Natural killer cell (primary cell): ENCODE measurements at regions not wholly inside any gene's neighbourhood (a gene's known extent, or its start where the extent isn't known, plus 50 kb on each side); places are given as distances from the start of the nearest gene placed in this dataset.

Experiments
- ATAC-seq, 3 donors: fragments of 150-1000 bp in 2 of 3; fragments of 200-7000 bp in 1 of 3; cut with Tn5 transposase; 1 replicate in 1 of 3; 2 replicates in 2 of 3; pipeline ENCODE4 v1.10.0; 2021; ENCODE audit warnings: mild to moderate bottlenecking in 2 of 3, moderate library complexity in 2 of 3
- DNase-seq, 2 donors: peaks; one replicate each; pipeline versions ENCODE4 v3.0.0 to v3.0.0-alpha.2; 2013 to 2021; ENCODE audit warnings: mixed read lengths in 1 of 2
- H3K27ac ChIP-seq: one replicate; pipeline ENCODE4 v1.5.1; 2013; ENCODE audit warnings: mild to moderate bottlenecking, low read length
- H3K27me3 ChIP-seq: one replicate; pipeline ENCODE4 v1.6.1; 2013; ENCODE audit warnings: low read length; ENCODE audit not compliant: control insufficient read depth, insufficient read depth
- H3K36me3 ChIP-seq: one replicate; pipeline ENCODE4 v1.6.1; 2013; ENCODE audit warnings: low read length; ENCODE audit not compliant: control insufficient read depth, insufficient read depth
- H3K4me1 ChIP-seq: one replicate; pipeline ENCODE4 v1.6.1; 2013; ENCODE audit warnings: low read length; ENCODE audit not compliant: control insufficient read depth, insufficient read depth
- H3K4me3 ChIP-seq: one replicate; pipeline ENCODE4 v1.5.1; 2013; ENCODE audit warnings: low read length
- H3K9me3 ChIP-seq: one replicate; pipeline ENCODE4 v1.6.1; 2013; ENCODE audit warnings: low read length; ENCODE audit not compliant: control insufficient read depth, insufficient read depth
- H3K27ac Mint-ChIP-seq, 2 donors: one replicate each; pipeline ENCODE4 v1.8.0; 2022; ENCODE audit warnings: mild to moderate bottlenecking in 2 of 2, mixed read lengths in 2 of 2, moderate library complexity in 1 of 2
- H3K27me3 Mint-ChIP-seq, 2 donors: one replicate each; pipeline ENCODE4 v1.8.0; 2022; ENCODE audit warnings: low read depth in 2 of 2, mixed read lengths in 2 of 2
- H3K36me3 Mint-ChIP-seq: one replicate; pipeline ENCODE4 v1.8.0; 2022; ENCODE audit warnings: mixed read lengths
- H3K4me1 Mint-ChIP-seq, 2 donors: one replicate each; pipeline ENCODE4 v1.8.0; 2022; ENCODE audit warnings: mixed read lengths in 2 of 2
- H3K4me3 Mint-ChIP-seq: one replicate; pipeline ENCODE4 v1.8.0; 2022; ENCODE audit warnings: mild to moderate bottlenecking, moderate library complexity, mixed read lengths
- H3K9me3 Mint-ChIP-seq, 2 donors: one replicate each; pipeline ENCODE4 v1.8.0; 2022; ENCODE audit warnings: mixed read lengths in 2 of 2
- CTCF ChIP-seq: fragments of 200-600 bp; IDR thresholded peaks from one replicate; pipeline ENCODE4 v1.8.0; 2022; ENCODE audit warnings: antibody characterized with exemption
- WGBS: methylation state at CpG from one replicate; pipeline ENCODE4 v1.1.7; 2013; ENCODE audit warnings: missing lambda C conversion rate; ENCODE audit not compliant: insufficient coverage; 5-methylcytosine and 5-hydroxymethylcytosine counted together
- intact Hi-C: fragments of 100-400 bp; cut with micrococcal nuclease; formaldehyde crosslinking; loops from one replicate; pipeline ENCODE4 v1.14.2; 2022

DNA sequence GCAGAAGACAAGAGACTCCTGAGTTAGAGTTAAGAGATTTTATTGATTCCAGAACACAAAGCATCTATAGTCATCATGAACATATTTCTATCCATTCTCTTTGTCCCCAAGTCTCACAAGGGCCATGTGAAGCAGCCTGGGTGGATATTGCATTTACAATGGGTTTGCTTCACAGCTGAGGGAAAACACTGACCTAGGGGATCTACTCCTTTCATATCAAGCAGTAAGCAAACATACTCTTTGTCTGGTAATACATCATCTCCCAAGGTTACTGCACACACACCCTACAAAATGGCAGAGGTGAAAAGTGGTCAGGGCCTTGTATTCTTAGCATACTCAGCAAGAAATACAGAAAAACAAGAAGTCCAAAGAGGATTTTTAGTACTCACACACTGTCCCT is 267.7 kb upstream of the BCHE start:
- no peak overlapping the region for H3K4me3 ChIP-seq
- no peaks in the 10 kb centered on the region for H3K27me3 Mint-ChIP-seq
- DNase-seq (no peak), ATAC-seq (no peak)
- no peak overlapping the region for H3K4me3 Mint-ChIP-seq
- H3K27me3 ChIP-seq, result no peaks in the 10 kb centered on the region
- intact Hi-C loops, result no loop called here
- no peaks in the 10 kb centered on the region for H3K4me1 Mint-ChIP-seq
- no peaks in the 10 kb centered on the region for H3K4me1 ChIP-seq
- no peaks in the 10 kb centered on the region for H3K9me3 ChIP-seq
- H3K27ac Mint-ChIP-seq, result no peak overlapping the region
- TF ChIP-seq CTCF, result no peak
- no peaks in the 10 kb centered on the region for H3K36me3 ChIP-seq
- H3K36me3 Mint-ChIP-seq, result no peaks in the 10 kb centered on the region
- H3K27ac ChIP-seq, result no peak overlapping the region
- H3K9me3 Mint-ChIP-seq, result peaks cover 4 to 14% of the 10 kb centered on the region in 2 donors

- Mint-ChIP-seq H3K27ac (no peak overlapping the region), H3K36me3 (peaks cover 7% of the 10 kb centered on the region), H3K4me3 (no peak overlapping the region), H3K9me3 (peaks cover 9 to 23% of the 10 kb centered on the region in 2 donors), H3K27me3 (no peaks in the 10 kb centered on the region), H3K4me1 (no peaks in the 10 kb centered on the region)
- Histone ChIP-seq H3K27me3 (no peaks in the 10 kb centered on the region), H3K36me3 (no peaks in the 10 kb centered on the region), H3K4me1 (no peaks in the 10 kb centered on the region), H3K9me3 (no peaks in the 10 kb centered on the region), H3K27ac (no peak overlapping the region), H3K4me3 (no peak overlapping the region)
- DNase-seq (no peak), ATAC-seq (no peak)
- intact Hi-C loops, result no loop called here
- 100% methylated on average over 1 of the region's 1 CpG for WGBS
- no peak for TF ChIP-seq CTCF
Observed at GRCh38 chr3:166100730-166101129, 263.5 kb upstream of the BCHE start.

DNA sequence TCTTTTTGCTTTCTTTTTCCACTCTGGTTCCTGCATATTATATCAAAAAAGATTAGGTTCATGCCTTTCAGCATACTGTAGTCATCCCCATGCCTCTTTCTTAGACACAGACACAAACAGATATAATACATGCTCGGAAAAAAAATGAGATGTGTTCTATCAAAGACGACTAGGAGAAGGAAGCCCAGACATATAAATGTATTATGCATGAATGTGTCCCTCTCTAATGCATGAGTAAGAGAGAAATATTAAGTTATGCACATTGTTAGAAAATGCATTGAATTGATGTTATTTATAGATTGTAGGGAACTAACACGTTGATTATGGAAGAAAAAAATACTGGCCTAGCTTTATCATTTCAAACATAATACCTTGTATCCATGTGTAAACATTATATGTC is 252.4 kb upstream of the BCHE start:
- no peak overlapping the region for H3K4me3 Mint-ChIP-seq
- peaks cover 10% of the 10 kb centered on the region for H3K36me3 Mint-ChIP-seq
- no peak for ATAC-seq
- H3K27ac Mint-ChIP-seq, result no peak overlapping the region
- DNase-seq, result no peak
- peaks cover 12 to 23% of the 10 kb centered on the region in 2 donors for H3K9me3 Mint-ChIP-seq
- Histone ChIP-seq H3K27me3 (no peaks in the 10 kb centered on the region), H3K9me3 (peaks cover 12% of the 10 kb centered on the region), H3K4me1 (no peaks in the 10 kb centered on the region), H3K36me3 (no peaks in the 10 kb centered on the region), H3K27ac (no peak overlapping the region), H3K4me3 (no peak overlapping the region)
- intact Hi-C loops, result no loop called here
- no peaks in the 10 kb centered on the region for H3K27me3 Mint-ChIP-seq
- WGBS, result 57% methylated on average over 1 of the region's 3 CpGs
- no peak for TF ChIP-seq CTCF
- no peaks in the 10 kb centered on the region for H3K4me1 Mint-ChIP-seq

- H3K4me1 ChIP-seq, result no peaks in the 10 kb centered on the region
- no peaks in the 10 kb centered on the region for H3K27me3 ChIP-seq
- no peaks in the 10 kb centered on the region for H3K4me1 Mint-ChIP-seq
- no peaks in the 10 kb centered on the region for H3K36me3 ChIP-seq
- H3K27ac ChIP-seq, result no peak overlapping the region
- H3K27me3 Mint-ChIP-seq, result no peaks in the 10 kb centered on the region
- H3K9me3 ChIP-seq, result peaks cover 7% of the 10 kb centered on the region
- intact Hi-C loops, result no loop called here
- H3K4me3 ChIP-seq, result no peak overlapping the region
- WGBS, result 91% methylated on average over 2 of the region's 4 CpGs
- no peak for DNase-seq
- no peaks in the 10 kb centered on the region for H3K36me3 Mint-ChIP-seq
- ATAC-seq, result no peak
- peaks cover 9 to 11% of the 10 kb centered on the region in 2 donors for H3K9me3 Mint-ChIP-seq
- H3K27ac Mint-ChIP-seq, result no peak overlapping the region
- no peak for TF ChIP-seq CTCF
- H3K4me3 Mint-ChIP-seq, result no peak overlapping the region
Observed at GRCh38 chr3:166085164-166085856, 248.1 kb upstream of the BCHE start.
